ENCODE measurements at regions not wholly inside any gene's neighbourhood (a gene's known extent, or its start where the extent isn't known, plus 50 kb on each side); places are given as distances from the start of the nearest gene placed in this dataset.

DNA sequence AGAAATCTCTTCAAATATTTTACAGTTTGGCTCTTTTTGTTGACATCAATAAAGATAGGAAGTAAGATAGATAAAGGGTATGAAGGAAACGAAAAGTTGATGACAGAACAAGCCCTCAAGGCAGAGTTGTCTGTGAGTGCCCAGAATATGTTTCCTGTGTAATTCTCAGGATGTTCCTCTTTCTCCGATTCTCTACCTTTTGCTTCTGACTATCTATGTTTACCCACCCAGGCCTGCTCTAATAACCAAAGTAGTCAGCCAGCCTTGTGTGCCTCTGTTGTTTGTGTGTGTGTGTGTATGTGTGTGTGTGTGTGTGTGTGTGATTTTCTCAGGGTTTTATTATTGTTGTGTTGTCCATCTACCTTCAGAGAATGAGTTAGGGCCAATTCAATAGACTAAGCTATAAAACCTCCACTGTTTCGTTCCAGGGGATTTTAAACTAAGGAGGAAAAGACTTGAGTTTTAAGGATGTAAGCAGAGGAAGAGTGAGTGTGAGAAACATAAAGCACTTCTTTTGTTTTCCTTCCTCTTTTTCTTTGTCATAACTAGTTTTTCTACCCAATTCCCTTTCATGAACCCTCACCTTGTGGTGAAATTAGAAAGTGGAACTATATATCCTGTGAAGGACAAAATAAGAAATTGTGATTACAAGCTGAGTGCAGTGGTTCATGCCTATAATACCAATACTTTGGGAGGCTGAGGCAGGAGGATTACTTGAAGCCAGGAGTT is 627.4 kb upstream of the NR5A2 start:
- TF ChIP-seq POLR2A (IDR thresholded peaks at IDR 0.05) (no peak), CTCF (IDR thresholded peaks at IDR 0.05) (no peak)

All from thyroid gland (tissue), 4 donors.